CD4-positive, alpha-beta T cell treated with Interleukin-12 subunit alpha and Interleukin-12 subunit beta, for 1 hour (primary cell): ENCODE measurements at regions not wholly inside any gene's neighbourhood (a gene's known extent, or its start where the extent isn't known, plus 50 kb on each side); places are given as distances from the start of the nearest gene placed in this dataset.

ENCODE experiments used
- DNase-seq: peaks from one replicate; pipeline ENCODE4 v3.0.0-alpha.2; 2020

DNA sequence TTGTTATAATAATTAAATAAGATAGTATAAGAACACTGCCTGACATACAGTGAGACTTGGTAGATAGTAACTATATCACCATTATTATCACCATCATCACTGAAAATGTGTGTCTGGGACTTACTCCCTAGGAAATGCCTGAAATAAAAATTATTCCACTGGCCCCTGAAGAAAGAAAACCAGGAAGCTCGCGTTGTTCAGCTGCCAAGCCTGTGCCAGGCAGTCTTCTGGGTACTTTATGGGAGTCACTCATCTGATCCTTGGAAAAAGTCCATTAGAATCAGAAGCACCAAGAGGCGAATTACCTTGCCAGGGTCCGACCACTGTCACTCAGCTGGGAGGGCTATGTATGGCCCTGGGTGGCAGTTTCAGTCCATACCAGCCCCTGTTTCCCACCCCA lies 220.3 kb upstream of the TPM1 start:
- DNase-seq, result no peak

DNA sequence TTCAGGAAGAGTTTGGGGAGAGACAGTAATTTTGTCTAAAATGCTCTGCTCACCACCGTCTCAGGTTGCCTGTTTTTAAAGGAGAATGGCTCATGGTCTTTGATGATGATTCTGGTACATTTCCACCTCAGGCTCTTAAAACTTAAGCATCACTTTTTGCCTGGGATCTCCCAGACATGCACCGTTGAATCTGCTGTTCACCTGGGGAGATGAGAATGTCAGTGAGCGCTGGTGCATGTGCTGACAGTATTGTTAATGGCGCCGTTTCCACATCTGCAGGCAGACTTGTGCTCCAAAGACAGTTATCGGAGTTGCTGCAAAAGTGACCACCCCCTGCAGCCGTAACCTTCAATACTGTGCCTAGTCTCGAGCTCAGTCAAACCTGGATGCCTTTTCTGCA lies 219.0 kb upstream of the TPM1 start:
- no peak for DNase-seq

DNA sequence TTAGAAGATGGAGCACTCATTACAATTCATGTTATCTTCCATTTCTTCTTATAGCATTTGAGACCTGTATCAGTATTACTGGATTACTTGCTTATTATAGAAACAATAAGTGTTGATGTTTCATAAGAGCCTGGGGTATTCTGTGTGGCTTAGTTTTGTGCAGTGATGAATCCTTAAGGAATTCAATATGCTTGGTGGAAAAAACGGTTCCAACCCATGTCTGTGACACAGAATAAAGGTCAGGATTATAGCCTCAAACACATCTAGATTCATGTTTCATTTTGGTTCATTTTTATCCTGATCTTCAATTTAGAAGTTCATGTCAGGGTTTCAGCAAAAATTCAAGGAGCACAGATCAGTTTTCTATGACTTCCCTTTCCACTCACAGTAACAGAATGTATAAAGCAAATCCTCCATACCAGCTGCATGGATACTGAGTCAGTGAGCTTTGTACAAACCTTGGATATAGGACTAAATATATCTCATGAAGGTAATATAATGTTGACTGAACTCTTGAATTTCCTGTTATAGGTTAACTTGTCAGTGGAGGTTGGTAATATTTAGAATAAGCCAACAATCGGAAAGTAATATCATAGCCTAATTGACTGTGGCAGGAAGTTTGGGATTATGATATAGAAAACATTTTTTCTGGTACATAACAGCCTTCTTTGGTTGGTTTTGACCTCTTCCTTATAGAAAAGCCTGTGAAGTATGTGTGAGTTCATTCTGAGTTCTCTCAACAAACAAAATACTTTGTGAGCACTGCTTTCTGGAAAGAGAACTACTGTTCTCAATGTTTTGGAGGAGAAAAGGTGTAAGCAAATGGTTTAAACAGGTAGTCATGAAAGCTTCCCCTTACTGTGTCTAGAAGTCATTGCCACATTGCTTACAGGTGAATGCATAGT lies 218.2 kb upstream of the TPM1 start:
- DNase-seq, result no peak

DNA sequence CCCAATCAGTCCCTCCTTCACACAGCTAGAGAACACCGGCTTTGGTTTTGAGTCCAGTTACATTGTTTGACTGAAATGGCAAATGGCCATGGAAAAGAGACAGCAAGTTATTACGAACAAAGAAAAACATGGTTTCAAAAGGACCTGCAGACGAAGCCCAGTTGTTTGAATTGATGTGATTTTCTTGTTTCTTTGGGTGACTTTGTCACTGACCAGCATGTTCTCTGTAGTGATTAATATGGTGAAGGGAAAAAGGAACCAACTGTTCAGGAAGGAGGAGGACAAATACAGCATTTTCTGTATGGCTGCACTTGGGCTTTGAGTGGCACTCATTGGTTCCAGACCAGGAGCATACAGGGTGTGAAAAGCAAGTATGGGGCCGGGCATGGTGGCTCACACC lies 217.4 kb upstream of the TPM1 start:
- no peak for DNase-seq

DNA sequence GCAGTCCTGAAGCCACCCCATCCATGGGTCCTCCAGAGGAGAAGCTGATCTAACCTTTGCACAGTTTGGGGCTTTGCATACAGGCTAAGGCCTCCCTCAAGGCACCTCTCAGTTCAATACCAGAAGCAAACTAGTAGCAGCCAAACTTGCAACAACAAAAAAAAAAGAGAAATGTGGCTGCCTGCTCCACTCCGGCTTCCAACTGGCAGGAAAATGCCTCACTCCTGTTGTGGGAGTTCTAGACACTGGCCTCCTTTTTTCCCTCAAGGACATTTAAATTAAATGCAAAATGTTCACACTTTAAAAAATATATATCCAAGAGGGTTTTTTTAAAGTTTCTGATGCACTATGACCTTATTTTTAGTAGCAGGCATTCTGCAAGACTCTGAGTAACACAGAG lies 216.0 kb upstream of the TPM1 start:
- no peak for DNase-seq

DNA sequence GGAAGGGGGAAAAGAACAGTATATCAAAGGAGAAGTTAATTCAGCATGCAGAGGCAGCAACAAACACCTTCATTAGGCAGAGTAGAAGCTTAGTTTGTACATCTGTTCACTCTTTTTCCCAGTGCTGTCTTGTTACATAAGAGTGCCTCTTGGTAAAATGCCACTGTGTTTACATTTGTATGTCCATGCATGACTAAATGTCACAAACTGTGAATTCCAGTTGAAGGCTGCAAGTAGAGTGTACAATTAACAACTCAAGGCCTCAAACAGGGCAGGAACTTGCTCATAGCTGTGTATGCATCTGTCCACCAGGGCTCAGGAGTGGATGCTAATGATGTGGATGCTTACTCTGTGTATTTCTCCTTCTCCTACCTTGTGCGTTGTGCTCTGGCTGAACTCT lies 214.2 kb upstream of the TPM1 start:
- no peak for DNase-seq

GRCh38 chr15:62832231-62832630 lies 210.3 kb upstream of the TPM1 start:
- DNase-seq, result no peak

GRCh38 chr15:62833646-62834045 lies 208.9 kb upstream of the TPM1 start:
- no peak for DNase-seq

- DNase-seq, result no peak
Measured at GRCh38 chr15:62834686-62835329, 207.7 kb upstream of the TPM1 start.

DNA sequence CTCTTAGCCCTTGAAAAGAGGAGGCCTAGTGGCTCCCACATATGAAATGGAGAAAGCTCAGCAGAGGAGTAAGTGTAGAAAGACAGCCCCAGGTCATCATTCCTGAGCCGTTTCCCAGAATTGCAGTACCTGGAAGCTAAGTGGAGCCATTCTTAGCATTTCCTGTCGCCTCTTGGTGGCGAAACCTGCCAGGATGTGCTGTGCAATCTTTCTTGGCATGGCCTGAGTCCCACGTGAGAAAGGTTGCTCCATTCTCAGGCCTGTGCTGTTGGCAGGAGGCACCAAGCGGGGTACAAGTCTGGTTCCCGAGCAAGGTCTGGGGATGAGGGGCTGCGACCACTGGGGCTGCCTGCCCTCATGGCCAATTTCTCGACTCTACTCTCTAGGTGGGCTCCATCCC lies 207.2 kb upstream of the TPM1 start:
- DNase-seq, result no peak

- DNase-seq, result no peak
Measured at GRCh38 chr15:62835762-62836161, 206.8 kb upstream of the TPM1 start.

GRCh38 chr15:62840526-62841268 lies 201.8 kb upstream of the TPM1 start:
- no peak for DNase-seq

DNA sequence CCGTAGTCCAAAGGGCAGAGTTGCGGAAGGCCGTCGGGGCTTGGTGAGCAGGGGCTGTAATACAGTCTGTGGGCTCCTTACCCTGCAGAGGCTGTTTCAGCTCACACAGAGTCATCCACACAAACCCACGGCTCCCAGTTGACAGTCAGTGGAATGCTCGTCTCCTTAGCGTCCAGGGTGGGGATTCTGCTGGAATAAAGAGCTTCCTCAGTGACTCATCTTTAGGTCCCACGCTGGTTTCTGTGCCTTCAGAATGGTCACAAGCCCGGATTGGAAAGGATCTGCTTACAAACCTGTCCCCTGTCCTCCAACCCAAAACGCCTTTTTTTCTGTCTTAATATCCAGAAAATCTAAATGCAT lies 201.3 kb upstream of the TPM1 start:
- DNase-seq, result no peak

- no peak for DNase-seq
Measured at GRCh38 chr15:62841891-62842559, 200.5 kb upstream of the TPM1 start.

GRCh38 chr15:62843311-62843710 lies 199.2 kb upstream of the TPM1 start:
- no peak for DNase-seq

- DNase-seq, result no peak
Measured at GRCh38 chr15:62844564-62845240, 197.8 kb upstream of the TPM1 start.

GRCh38 chr15:62845241-62846126 lies 197.1 kb upstream of the TPM1 start:
- DNase-seq, result no peak

GRCh38 chr15:62846131-62846804 lies 196.3 kb upstream of the TPM1 start:
- DNase-seq, result no peak

DNA sequence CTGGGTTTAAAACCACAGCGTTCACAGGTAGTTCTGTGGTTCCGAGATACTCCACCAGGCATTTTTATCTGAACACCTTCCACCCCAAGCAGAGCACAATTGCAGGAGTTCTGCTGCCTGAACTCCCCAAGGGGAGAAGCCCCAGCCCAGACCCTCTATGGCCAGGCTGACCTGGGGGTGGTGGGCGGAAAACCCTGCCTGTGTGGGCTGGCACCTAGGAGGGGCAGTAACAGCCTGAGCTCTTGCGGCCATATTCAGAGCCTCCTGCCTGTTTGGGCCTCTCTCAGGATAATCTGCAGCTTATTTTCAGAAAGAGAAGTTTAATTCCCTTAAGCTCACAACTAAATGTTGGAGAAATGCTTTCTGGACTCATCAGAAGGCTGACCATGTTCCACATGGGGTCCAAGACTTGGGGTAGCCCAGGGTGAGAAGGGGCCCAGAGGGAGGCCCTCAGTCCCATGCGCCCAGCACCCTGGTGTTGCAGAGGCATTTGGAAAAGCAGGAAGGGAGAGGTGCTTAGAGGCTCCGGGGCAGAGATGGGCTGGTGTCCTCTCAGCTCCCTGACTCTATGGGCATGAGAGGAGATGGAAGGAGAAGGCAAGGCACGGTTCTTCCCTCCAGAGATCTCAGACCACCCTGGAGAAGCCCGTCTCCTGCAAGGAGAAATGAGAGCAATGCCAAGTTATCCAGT lies 195.6 kb upstream of the TPM1 start:
- DNase-seq, result no peak

- peak; percentile 34 for DNase-seq
Measured at GRCh38 chr15:62847900-62848489, 194.6 kb upstream of the TPM1 start.
